HepG2 (cell line): ENCODE measurements at regions not wholly inside any gene's neighbourhood (a gene's known extent, or its start where the extent isn't known, plus 50 kb on each side); places are given as distances from the start of the nearest gene placed in this dataset.

Experiments
- ATAC-seq: fragments of 200-7000 bp; cut with Tn5 transposase; 3 replicates; pipeline ENCODE4 v1.9.1; 2020; ENCODE audit warnings: mild to moderate bottlenecking, moderate library complexity
- BruUV-seq: library from RNA; stranded (reverse); fragments of 400-500 nt; replicated peaks from 2 replicates; lab custom pipeline; 2021; lab: Mats Ljungman, UMichigan
- CTCF ChIA-PET: fragments of 300-600 bp; formaldehyde crosslinking; extraction: SDS; loops from one replicate; lab custom pipeline; 2021; ENCODE audit warnings: low total read pairs, inconsistent platforms, low intra/inter-chr PET ratio; lab: Yijun Ruan, JAX
- POLR2A ChIA-PET: fragments of 350-600 bp; sonication (Branson Sonifier 250); formaldehyde crosslinking; loops from one replicate; lab custom pipeline; 2020; ENCODE audit warnings: antibody characterized with exemption, inconsistent platforms; lab: Yijun Ruan, JAX
- DNase-seq: peaks from one replicate; pipeline ENCODE4 v3.0.0-alpha.2; 2015; ENCODE audit warnings: low spot score
- FAIRE-seq: peaks from 3 replicates; lab custom pipeline; 2011; peaks lifted over from hg19 to GRCh38; lab: Jason Lieb, UNC
- H2AFZ ChIP-seq: one replicate; pipeline ENCODE4 v1.6.1; 2011; ENCODE audit warnings: low read length, inconsistent platforms
- H3K27ac ChIP-seq: fragments of 300-600 bp; 3 replicates; pipeline ENCODE4 v1.8.0; 2011; ENCODE audit warnings: mixed run types, mild to moderate bottlenecking, mixed read lengths, low read length, inconsistent platforms; ENCODE audit not compliant: insufficient read depth; ENCODE audit errors: extremely low read length
- H3K27me3 ChIP-seq, 2 experiments: fragments of 200-600 bp in 1 of 2; 2 replicates in 1 of 2; 3 replicates in 1 of 2; pipeline versions ENCODE4 v1.6.0 to v1.8.0; 2011; ENCODE audit warnings: low read length in 2 of 2, mild to moderate bottlenecking in 2 of 2, moderate library complexity in 2 of 2, inconsistent platforms in 1 of 2; ENCODE audit not compliant: insufficient read depth in 2 of 2, control insufficient read depth in 1 of 2
- H3K36me3 ChIP-seq, 2 experiments: fragments of 200-600 bp in 1 of 2; replicated peaks in 1 of 2; 2 replicates in 1 of 2; 3 replicates in 1 of 2; pipeline versions ENCODE4 v1.5.1 to v1.8.0; 2011; ENCODE audit warnings: low read length in 2 of 2, inconsistent platforms in 1 of 2; ENCODE audit not compliant: insufficient read depth in 2 of 2, control insufficient read depth in 1 of 2
- H3K4me1 ChIP-seq: 2 replicates; pipeline ENCODE4 v1.5.1; 2012; ENCODE audit warnings: low read length, inconsistent platforms; ENCODE audit not compliant: insufficient read depth
- H3K4me2 ChIP-seq: 2 replicates; pipeline ENCODE4 v1.6.0; 2011; ENCODE audit warnings: low read depth, low read length, inconsistent platforms
- H3K4me3 ChIP-seq, 3 experiments: fragments of 200-600 bp in 1 of 3; sonication (generic), shearing (Covaris generic) in 1 of 3; replicated peaks in 1 of 3; 2 replicates each; pipeline ENCODE4 v1.5.1; 2011 to 2016; ENCODE audit warnings: low read length in 3 of 3, inconsistent platforms in 2 of 3, low read depth in 2 of 3, mild to moderate bottlenecking in 2 of 3, control low read depth in 1 of 3, mixed read lengths in 1 of 3; ENCODE audit not compliant: insufficient read depth in 1 of 3
- H3K79me2 ChIP-seq: one replicate; pipeline ENCODE4 v1.6.1; 2011; ENCODE audit warnings: low read length, inconsistent platforms; ENCODE audit not compliant: insufficient read depth
- H3K9ac ChIP-seq: 2 replicates; pipeline ENCODE4 v1.6.0; 2011; ENCODE audit warnings: mild to moderate bottlenecking, low read depth, low read length, inconsistent platforms; ENCODE audit not compliant: insufficient read depth
- H3K9me3 ChIP-seq: 2 replicates; pipeline ENCODE4 v1.5.1; 2012; ENCODE audit warnings: mild to moderate bottlenecking, low read length
- H4K20me1 ChIP-seq: 2 replicates; pipeline ENCODE4 v1.6.0; 2011; ENCODE audit warnings: inconsistent platforms, mild to moderate bottlenecking, low read length, moderate library complexity; ENCODE audit not compliant: insufficient read depth
- DRAP1 ChIP-seq: IDR thresholded peaks from 2 replicates; pipeline ENCODE4 v1.6.1; 2016; ENCODE audit warnings: missing genetic modification reagents, missing compliant biosample characterization
- GTF3A ChIP-seq: sonication (generic); formaldehyde crosslinking; conservative IDR thresholded peaks from 2 replicates; pipeline ENCODE4 v1.4.0; 2020; ENCODE audit warnings: mild to moderate bottlenecking, missing genetic modification reagents
- NFIC ChIP-seq: IDR thresholded peaks from 2 replicates; pipeline ENCODE4 v1.6.1; 2012; ENCODE audit warnings: mild to moderate bottlenecking, low read length, inconsistent platforms
- POGK ChIP-seq: sonication (generic); formaldehyde crosslinking; conservative IDR thresholded peaks from 2 replicates; pipeline ENCODE4 v1.8.0; 2022; ENCODE audit warnings: mild to moderate bottlenecking, moderate library complexity, missing genetic modification reagents
- SIX1 ChIP-seq: sonication (generic); formaldehyde crosslinking; IDR thresholded peaks from 2 replicates; pipeline ENCODE4 v1.4.0; 2020; ENCODE audit warnings: missing genetic modification reagents, borderline replicate concordance
- SMC3 ChIP-seq: IDR thresholded peaks from 2 replicates; pipeline ENCODE4 v1.6.1; 2011; ENCODE audit warnings: low read length, improper control_type of control experiment
- SRSF1 ChIP-seq: fragments of 200-400 bp; formaldehyde crosslinking; optimal IDR thresholded peaks from 2 replicates; pipeline ENCODE3; 2017; ENCODE audit warnings: mild to moderate bottlenecking, low read depth, low read length, moderate library complexity
- TAF1 ChIP-seq: sonication (generic); formaldehyde crosslinking; IDR thresholded peaks from 2 replicates; pipeline ENCODE4 v1.4.0; 2020; ENCODE audit warnings: missing genetic modification reagents
- TMF1 ChIP-seq: sonication (generic); formaldehyde crosslinking; IDR thresholded peaks from 2 replicates; pipeline ENCODE4 v1.8.1; 2022; ENCODE audit warnings: low read depth, missing genetic modification reagents
- ZNF138 ChIP-seq: sonication (generic); formaldehyde crosslinking; IDR thresholded peaks from 2 replicates; pipeline ENCODE4 v1.5.0; 2020; ENCODE audit warnings: mild to moderate bottlenecking, low read depth, missing genetic modification reagents
- ZNF292 ChIP-seq: sonication (generic); formaldehyde crosslinking; IDR thresholded peaks from 2 replicates; pipeline ENCODE4 v1.8.1; 2022; ENCODE audit warnings: mild to moderate bottlenecking, low read depth, missing genetic modification reagents, borderline replicate concordance
- ZNF296 ChIP-seq: sonication (generic); formaldehyde crosslinking; conservative IDR thresholded peaks from 2 replicates; pipeline ENCODE4 v1.5.0; 2020; ENCODE audit warnings: mild to moderate bottlenecking, missing genetic modification reagents
- ZNF570 ChIP-seq: sonication (generic); formaldehyde crosslinking; IDR thresholded peaks from 2 replicates; pipeline ENCODE4 v1.4.0; 2020; ENCODE audit warnings: mild to moderate bottlenecking, missing genetic modification reagents, borderline replicate concordance
- ZNF710 ChIP-seq: sonication (generic); formaldehyde crosslinking; IDR thresholded peaks from 2 replicates; pipeline ENCODE4 v1.5.0; 2020; ENCODE audit warnings: mild to moderate bottlenecking, missing genetic modification reagents, borderline replicate concordance
- WGBS: methylation state at CpG from one replicate; pipeline ENCODE4 v1.1.6; 2017; ENCODE audit warnings: low lambda C conversion rate; 5-methylcytosine and 5-hydroxymethylcytosine counted together
- in situ Hi-C: cut with HindIII; loops from 2 replicates; pipeline ENCODE4 v1.10.0; 2017; ENCODE audit warnings: low pct_unique_long_range_greater_than_20kb; ENCODE audit not compliant: extremely low pct_ligation_motif_present
- intact Hi-C: fragments of 100-400 bp; cut with micrococcal nuclease; formaldehyde crosslinking; loops from one replicate; pipeline ENCODE4 v1.10.0; 2022; ENCODE audit not compliant: unreplicated experiment

DNA sequence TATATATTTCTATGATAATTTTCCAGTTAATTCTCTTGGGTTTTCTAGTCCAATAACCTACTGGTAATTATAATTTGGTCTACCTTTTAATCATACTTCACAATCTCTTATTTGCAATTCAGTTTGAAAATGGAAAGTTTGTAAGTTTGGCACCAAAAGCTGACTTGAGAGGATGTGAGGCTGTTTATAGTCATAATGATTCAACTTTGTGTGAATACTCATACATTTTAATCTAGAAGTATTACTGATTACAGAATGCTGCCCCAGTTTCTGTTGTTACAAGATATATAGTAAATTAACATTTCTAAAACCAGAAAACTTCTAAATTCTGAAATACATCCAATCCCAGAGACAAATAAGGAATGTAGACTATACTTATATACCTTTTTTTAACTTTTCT is 158.2 kb downstream of the SLC38A4 start:
- in situ Hi-C loops (loop anchor here (10.0 kb wide), 1 partner anchor 143 kb away; no protein-coding TSS in a partner anchor), intact Hi-C loops (no loop called here)
- no peak overlapping the region for H3K27ac ChIP-seq
- no peaks in the 10 kb centered on the region; a peak in 2 of 5 replicates for H3K36me3 ChIP-seq
- H4K20me1 ChIP-seq: no peaks in the 10 kb centered on the region
- no peaks in the 10 kb centered on the region for H3K79me2 ChIP-seq
- H3K27me3 ChIP-seq: no peaks in the 10 kb centered on the region
- FAIRE-seq (no peak), DNase-seq (no peak), ATAC-seq (no peak)
- H3K4me3 ChIP-seq: no peak overlapping the region
- no peak overlapping the region for H2AFZ ChIP-seq
- H3K4me2 ChIP-seq: no peak overlapping the region
- H3K9me3 ChIP-seq: no peaks in the 10 kb centered on the region
- no TSS peak for BruUV-seq
- ChIA-PET POLR2A (no interaction called here), CTCF (no interaction called here)
- peaks cover 46% of the 10 kb centered on the region for H3K4me1 ChIP-seq
- TF ChIP-seq GTF3A (no peak), ZNF292 (CRISPR knock-in tag) (no peak), ZNF296 (CRISPR knock-in tag) (no peak)
- no peak overlapping the region for H3K9ac ChIP-seq

DNA sequence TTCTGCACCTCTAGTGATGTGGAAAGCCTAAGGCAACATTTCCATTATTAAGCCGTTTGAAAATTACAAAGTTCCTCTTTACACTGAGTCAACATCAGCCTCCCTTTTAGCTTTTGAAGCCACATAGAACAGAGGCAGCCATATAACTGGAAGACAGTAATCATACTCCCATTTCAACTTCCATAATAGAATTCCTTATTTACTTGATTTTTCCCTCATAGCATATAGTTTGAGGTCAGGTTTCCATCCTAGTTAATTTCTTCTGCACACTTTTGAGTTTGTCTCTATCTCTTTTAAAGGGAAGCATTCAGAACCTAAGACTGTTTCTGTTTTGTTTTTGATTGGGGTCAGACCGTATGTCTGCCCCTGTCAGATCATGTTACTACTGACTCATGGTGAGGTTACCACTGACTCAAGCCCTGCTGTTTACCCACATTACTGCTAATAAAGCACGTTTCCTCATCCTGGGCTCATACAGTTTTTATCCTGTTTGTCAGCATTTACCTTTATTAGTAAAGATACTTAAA is 161.0 kb downstream of the SLC38A4 start:
- ChIA-PET CTCF (no interaction called here), POLR2A (interaction anchor here (0.6 to 1.2 kb wide), 7 partner anchors 88 to 308 kb away, joined by 3 to 5 read pairs (median 4); no protein-coding TSS in a partner anchor)
- no TSS peak for BruUV-seq
- DNase-seq: peak; percentile 83
- WGBS: 1% methylated on average over 3 of the region's 3 CpGs
- Histone ChIP-seq H3K4me2 (peak overlapping the region; percentile 60), H3K9me3 (no peaks in the 10 kb centered on the region), H3K4me3 (peak overlapping the region in 1 of 3 experiments; percentile 9; a peak in 1 of 6 replicates), H2AFZ (no peak overlapping the region), H3K36me3 (no peaks in the 10 kb centered on the region; a peak in 2 of 5 replicates), H3K4me1 (peaks cover 64% of the 10 kb centered on the region), H3K27ac (peak overlapping the region; percentile 73), H3K27me3 (no peaks in the 10 kb centered on the region), H4K20me1 (no peaks in the 10 kb centered on the region), H3K9ac (0 out of 2 replicates have a peak overlapping the region, but pooled peaks have one; percentile 41), H3K79me2 (no peaks in the 10 kb centered on the region)
- intact Hi-C loops (no loop called here), in situ Hi-C loops (loop anchor here (5.0 to 10.0 kb wide), 2 partner anchors 140 to 293 kb away; partner anchors contain the start of gene SLC38A2)
- peak; percentile 91 for ATAC-seq
- no peak for FAIRE-seq
- TF ChIP-seq TMF1 (CRISPR knock-in tag): no peak
- TF ChIP-seq DRAP1 (CRISPR knock-in tag): peak; percentile 11; the same call in 1 of the 2 replicates
- no peak for TF ChIP-seq SMC3
- no peak for TF ChIP-seq POGK (CRISPR knock-in tag)
- TF ChIP-seq ZNF570 (CRISPR knock-in tag): no peak
- TF ChIP-seq TAF1: no peak
- no peak for TF ChIP-seq SRSF1
- no peak for TF ChIP-seq ZNF710 (CRISPR knock-in tag)
- TF ChIP-seq NFIC: peak; percentile 67; the same call in 1 of the 2 replicates
- TF ChIP-seq SIX1 (CRISPR knock-in tag): peak; percentile 96
- TF ChIP-seq ZNF138 (CRISPR knock-in tag): no peak
